GM06990 (cell line): ENCODE measurements at regions not wholly inside any gene's neighbourhood (a gene's known extent, or its start where the extent isn't known, plus 50 kb on each side); places are given as distances from the start of the nearest gene placed in this dataset.

ENCODE experiments used
- DNase-seq: peaks from one replicate; pipeline ENCODE4 v3.0.0-alpha.2; 2011; ENCODE audit not compliant: insufficient read length; ENCODE audit errors: extremely low read depth
- H3K27me3 ChIP-seq: replicated peaks from 2 replicates; pipeline ENCODE4 v1.6.0; 2011; ENCODE audit warnings: low read length; ENCODE audit not compliant: control insufficient read depth, insufficient read depth
- H3K36me3 ChIP-seq: 2 replicates; pipeline ENCODE4 v1.5.1; 2011; ENCODE audit warnings: low read length; ENCODE audit not compliant: control insufficient read depth, insufficient read depth
- H3K4me3 ChIP-seq: replicated peaks from 2 replicates; pipeline ENCODE4 v1.5.1; 2011; ENCODE audit warnings: low read depth, mild to moderate bottlenecking, control low read depth, low read length
- CTCF ChIP-seq: IDR thresholded peaks from 2 replicates; pipeline ENCODE4 v1.5.1; 2011; ENCODE audit warnings: low read length, control low read depth, mild to moderate bottlenecking, inconsistent platforms; ENCODE audit not compliant: insufficient read depth, poor library complexity, severe bottlenecking

GRCh38 chr6:125489579-125490285 lies 188.0 kb upstream of the HDDC2 start:
- DNase-seq: no peak
- H3K27me3 ChIP-seq: no peaks in the 10 kb centered on the region
- no peak for TF ChIP-seq CTCF
- H3K36me3 ChIP-seq: no peaks in the 10 kb centered on the region
- H3K4me3 ChIP-seq: no peak overlapping the region

GRCh38 chr6:125491860-125492618 lies 190.3 kb upstream of the HDDC2 start:
- no peak for DNase-seq
- TF ChIP-seq CTCF: no peak
- Histone ChIP-seq H3K36me3 (no peaks in the 10 kb centered on the region), H3K4me3 (no peak overlapping the region), H3K27me3 (no peaks in the 10 kb centered on the region)

GRCh38 chr6:125498606-125499005 lies 196.8 kb upstream of the HDDC2 start:
- no peak for DNase-seq
- Histone ChIP-seq H3K4me3 (no peak overlapping the region), H3K27me3 (no peaks in the 10 kb centered on the region), H3K36me3 (no peaks in the 10 kb centered on the region)
- no peak for TF ChIP-seq CTCF

GRCh38 chr6:125499535-125499934 lies 197.8 kb upstream of the HDDC2 start:
- DNase-seq: no peak
- Histone ChIP-seq H3K27me3 (no peaks in the 10 kb centered on the region), H3K36me3 (no peaks in the 10 kb centered on the region), H3K4me3 (no peak overlapping the region)
- TF ChIP-seq CTCF: no peak

GRCh38 chr6:125503181-125503580 lies 201.4 kb upstream of the HDDC2 start:
- no peak overlapping the region for H3K4me3 ChIP-seq
- H3K27me3 ChIP-seq: no peaks in the 10 kb centered on the region
- TF ChIP-seq CTCF: no peak
- H3K36me3 ChIP-seq: no peaks in the 10 kb centered on the region
- DNase-seq: no peak
